Choroid plexus epithelial cell (primary cell): ENCODE measurements at regions not wholly inside any gene's neighbourhood (a gene's known extent, or its start where the extent isn't known, plus 50 kb on each side); places are given as distances from the start of the nearest gene placed in this dataset.
A peak's percentile ranks its signal among the peaks of the same experiment; 100 is the strongest.

Source experiments
- DNase-seq: peaks from one replicate; pipeline ENCODE4 v3.0.0-alpha.2; 2010; ENCODE audit warnings: low read depth
- H3K4me3 ChIP-seq: 2 replicates; pipeline ENCODE4 v1.5.1; 2011; ENCODE audit warnings: low read depth, mild to moderate bottlenecking, control low read depth, low read length, moderate library complexity
- CTCF ChIP-seq: conservative IDR thresholded peaks from 2 replicates; pipeline ENCODE4 v1.5.1; 2011; ENCODE audit warnings: low read depth, mild to moderate bottlenecking, control low read depth, inconsistent platforms, low read length, moderate library complexity

GRCh38 chr2:147589127-147589526 lies 255.7 kb upstream of the ACVR2A start:
- no peak for TF ChIP-seq CTCF

GRCh38 chr2:147588191-147588590 lies 256.6 kb upstream of the ACVR2A start:
- TF ChIP-seq CTCF = no peak
- DNase-seq = peak; percentile 2
- H3K4me3 ChIP-seq = no peak overlapping the region

More at GRCh38 chr2:147589127-147589526, 255.7 kb upstream of the ACVR2A start:
- DNase-seq = no peak
- H3K4me3 ChIP-seq = no peak overlapping the region

GRCh38 chr2:147578529-147578928 lies 266.3 kb upstream of the ACVR2A start:
- no peak overlapping the region for H3K4me3 ChIP-seq
- TF ChIP-seq CTCF = no peak
- DNase-seq = no peak

GRCh38 chr2:147577998-147578380 lies 266.8 kb upstream of the ACVR2A start:
- no peak for TF ChIP-seq CTCF
- DNase-seq = no peak
- H3K4me3 ChIP-seq = no peak overlapping the region

- no peak overlapping the region for H3K4me3 ChIP-seq
Observed at GRCh38 chr2:147577323-147577997, 267.4 kb upstream of the ACVR2A start.

DNA sequence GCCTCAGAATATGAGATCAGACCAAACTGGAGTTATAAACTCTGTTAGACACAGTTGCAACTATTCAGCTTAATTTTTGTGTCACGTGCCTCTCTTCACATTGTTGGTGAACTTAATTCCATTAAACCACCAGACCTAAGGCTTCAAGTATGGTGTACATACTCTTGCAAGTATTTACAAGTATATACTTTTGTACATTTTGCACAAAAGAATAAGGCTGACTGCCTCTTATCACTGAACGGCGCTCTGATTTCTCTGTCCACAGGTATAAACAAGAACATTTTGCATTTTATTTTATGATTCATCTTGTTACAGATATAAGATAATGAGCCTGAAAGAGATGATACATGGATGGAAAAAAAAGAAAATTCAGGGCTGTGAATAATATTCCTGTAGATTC lies 269.7 kb upstream of the ACVR2A start:
- DNase-seq = no peak
- TF ChIP-seq CTCF = no peak
- H3K4me3 ChIP-seq = no peak overlapping the region

More at GRCh38 chr2:147577323-147577997, 267.4 kb upstream of the ACVR2A start:
- DNase-seq = no peak
- no peak for TF ChIP-seq CTCF

GRCh38 chr2:147572622-147573021 lies 272.2 kb upstream of the ACVR2A start:
- no peak overlapping the region for H3K4me3 ChIP-seq
- no peak for TF ChIP-seq CTCF
- no peak for DNase-seq
